B cell (primary cell): ENCODE measurements at regions not wholly inside any gene's neighbourhood (a gene's known extent, or its start where the extent isn't known, plus 50 kb on each side); places are given as distances from the start of the nearest gene placed in this dataset.

Source experiments
- ATAC-seq: fragments of 200-7000 bp; cut with Tn5 transposase; one replicate; pipeline ENCODE4 v1.10.0; 2021; ENCODE audit warnings: low read depth, mild to moderate bottlenecking, moderate number of reproducible peaks, moderate library complexity
- CTCF ChIA-PET: fragments of 350-600 bp; sonication (Branson Sonifier 250); formaldehyde crosslinking; loops from one replicate; lab custom pipeline; 2021; ENCODE audit warnings: antibody characterized with exemption, inconsistent platforms; lab: Charles Lee
- POLR2A ChIA-PET: fragments of 350-600 bp; sonication (Branson Sonifier 250); formaldehyde crosslinking; loops from one replicate; lab custom pipeline; 2021; ENCODE audit warnings: antibody characterized with exemption; lab: Charles Lee
- DNase-seq: peaks from one replicate; pipeline ENCODE4 v3.0.0; 2013
- H2AFZ ChIP-seq: 2 replicates; pipeline ENCODE4 v1.6.1; 2012; ENCODE audit warnings: mild to moderate bottlenecking, low read depth, low read length; ENCODE audit not compliant: insufficient read depth, poor library complexity, severe bottlenecking
- H3K27ac ChIP-seq, 2 donors: 1 replicate in 1 of 2; 2 replicates in 1 of 2; pipeline ENCODE4 v1.5.1; 2012 to 2013; ENCODE audit warnings: low read length in 2 of 2, mild to moderate bottlenecking in 2 of 2, moderate library complexity in 1 of 2
- H3K27me3 ChIP-seq, 4 experiments: fragments of 200-600 bp in 1 of 4; sonication (generic) in 1 of 4; replicated peaks in 1 of 4; 1 replicate in 2 of 4; 2 replicates in 2 of 4; pipeline versions ENCODE4 v1.6.1 to v1.7.0; 2013 to 2016; ENCODE audit warnings: low read length in 3 of 4, mild to moderate bottlenecking in 2 of 4, mixed read lengths in 1 of 4, moderate library complexity in 1 of 4; ENCODE audit not compliant: insufficient read depth in 4 of 4, control insufficient read depth in 3 of 4; ENCODE audit errors: control extremely low read depth in 1 of 4
- H3K36me3 ChIP-seq, 2 experiments: replicated peaks in 1 of 2; 1 replicate in 1 of 2; 2 replicates in 1 of 2; pipeline versions ENCODE4 v1.6.1 to v1.7.1; 2013; ENCODE audit warnings: low read length in 1 of 2; ENCODE audit not compliant: insufficient read depth in 2 of 2, control insufficient read depth in 1 of 2; ENCODE audit errors: control extremely low read depth in 1 of 2, extremely low read depth in 1 of 2
- H3K4me1 ChIP-seq, 2 donors: fragments of 200-600 bp in 1 of 2; sonication (generic) in 1 of 2; 1 replicate in 1 of 2; 2 replicates in 1 of 2; pipeline versions ENCODE4 v1.5.1 to v1.6.1; 2013 to 2017; ENCODE audit warnings: low read length in 2 of 2; ENCODE audit not compliant: control insufficient read depth in 2 of 2, insufficient read depth in 2 of 2
- H3K4me2 ChIP-seq: replicated peaks from 2 replicates; pipeline ENCODE3; 2012; ENCODE audit warnings: mild to moderate bottlenecking, low read depth, low read length; ENCODE audit not compliant: poor library complexity, severe bottlenecking
- H3K4me3 ChIP-seq, 5 experiments: fragments of 200-600 bp in 1 of 5; sonication (generic) in 1 of 5; 1 replicate in 3 of 5; 2 replicates in 2 of 5; pipeline versions ENCODE4 v1.5.1 to v1.7.0; 2011 to 2016; ENCODE audit warnings: low read length in 4 of 5, mild to moderate bottlenecking in 4 of 5, low read depth in 2 of 5, control low read depth in 1 of 5, moderate library complexity in 1 of 5; ENCODE audit not compliant: insufficient read depth in 1 of 5; ENCODE audit errors: control extremely low read depth in 1 of 5, extremely low read depth in 1 of 5
- H3K79me2 ChIP-seq: fragments of 200-600 bp; sonication (generic); one replicate; pipeline ENCODE4 v1.6.0; 2016; ENCODE audit warnings: low read length; ENCODE audit not compliant: control insufficient read depth, insufficient read depth
- H3K9ac ChIP-seq: fragments of 200-600 bp; sonication (generic); 2 replicates; pipeline ENCODE4 v1.6.1; 2017; ENCODE audit warnings: mild to moderate bottlenecking, low read length, moderate library complexity
- H3K9me3 ChIP-seq, 3 donors: one replicate each; pipeline versions ENCODE4 v1.6.1 to v1.7.1; 2013; ENCODE audit warnings: low read length in 2 of 3; ENCODE audit not compliant: control insufficient read depth in 2 of 3, insufficient read depth in 1 of 3; ENCODE audit errors: control extremely low read depth in 1 of 3
- H4K20me1 ChIP-seq: 2 replicates; pipeline ENCODE4 v1.6.0; 2012; ENCODE audit warnings: mild to moderate bottlenecking, low read length; ENCODE audit not compliant: insufficient read depth, control insufficient read depth, poor library complexity, severe bottlenecking
- H3K27ac Mint-ChIP-seq: one replicate; pipeline ENCODE4 v1.8.0; 2021; ENCODE audit warnings: mixed read lengths
- H3K27me3 Mint-ChIP-seq: one replicate; pipeline ENCODE4 v1.8.0; 2021; ENCODE audit warnings: mixed read lengths
- H3K4me1 Mint-ChIP-seq: one replicate; pipeline ENCODE4 v1.8.0; 2021; ENCODE audit warnings: mixed read lengths
- H3K4me3 Mint-ChIP-seq: one replicate; pipeline ENCODE4 v1.8.0; 2021; ENCODE audit warnings: mixed read lengths
- H3K9me3 Mint-ChIP-seq: one replicate; pipeline ENCODE4 v1.8.0; 2022; ENCODE audit warnings: mixed read lengths; ENCODE audit not compliant: insufficient read depth
- EZH2 ChIP-seq: IDR thresholded peaks from 2 replicates; pipeline ENCODE4 v1.6.1; 2012; ENCODE audit warnings: borderline replicate concordance, low read depth, mild to moderate bottlenecking, moderate library complexity, low read length; ENCODE audit not compliant: insufficient read depth, poor library complexity, severe bottlenecking
- WGBS: methylation state at CpG from one replicate; pipeline ENCODE4 v1.1.5; 2013; ENCODE audit warnings: missing lambda C conversion rate; ENCODE audit not compliant: insufficient coverage; 5-methylcytosine and 5-hydroxymethylcytosine counted together
- intact Hi-C: fragments of 100-400 bp; cut with micrococcal nuclease; formaldehyde crosslinking; loops from one replicate; pipeline ENCODE4 v1.10.0; 2022
- TF ChIP-seq, protein P1 (sequence below): fragments of 200-600 bp; IDR thresholded peaks from one replicate; pipeline ENCODE4 v1.8.0; 2022; ENCODE audit warnings: antibody characterized with exemption, mild to moderate bottlenecking

DNA sequence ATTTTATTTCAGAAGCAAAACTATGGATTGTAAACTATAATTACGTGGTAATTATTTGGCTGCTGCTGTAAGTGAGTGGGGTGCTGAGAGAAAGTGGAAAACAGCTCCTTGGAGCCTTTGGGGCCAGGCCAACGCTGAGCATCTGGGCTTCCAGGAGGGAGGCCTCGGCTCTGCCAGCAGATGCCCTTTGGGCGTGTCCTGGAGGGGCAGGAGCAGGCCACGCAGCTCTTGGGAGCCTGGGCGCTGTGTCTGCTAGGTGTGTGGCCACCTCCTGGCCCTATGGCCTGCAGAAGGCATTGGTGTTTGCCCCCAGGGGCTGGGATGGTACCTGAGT, 423.3 kb downstream of the GLRX3 start:
- no peak overlapping the region for H3K4me2 ChIP-seq
- no peaks in the 10 kb centered on the region for H3K36me3 ChIP-seq
- H2AFZ ChIP-seq: no peak overlapping the region
- Mint-ChIP-seq H3K4me1 (no peaks in the 10 kb centered on the region), H3K27ac (no peak overlapping the region), H3K9me3 (peaks cover 2% of the 10 kb centered on the region), H3K27me3 (no peaks in the 10 kb centered on the region), H3K4me3 (no peak overlapping the region)
- peaks cover 0 to 26% (median 0%) of the 10 kb centered on the region in 3 donors for H3K9me3 ChIP-seq
- no peak overlapping the region for H3K27ac ChIP-seq
- no peaks in the 10 kb centered on the region for H3K4me1 ChIP-seq
- no peaks in the 10 kb centered on the region for H3K27me3 ChIP-seq
- POLR2A ChIA-PET: no interaction called here
- TF ChIP-seq EZH2: no peak
- TF ChIP-seq, protein P1, sequence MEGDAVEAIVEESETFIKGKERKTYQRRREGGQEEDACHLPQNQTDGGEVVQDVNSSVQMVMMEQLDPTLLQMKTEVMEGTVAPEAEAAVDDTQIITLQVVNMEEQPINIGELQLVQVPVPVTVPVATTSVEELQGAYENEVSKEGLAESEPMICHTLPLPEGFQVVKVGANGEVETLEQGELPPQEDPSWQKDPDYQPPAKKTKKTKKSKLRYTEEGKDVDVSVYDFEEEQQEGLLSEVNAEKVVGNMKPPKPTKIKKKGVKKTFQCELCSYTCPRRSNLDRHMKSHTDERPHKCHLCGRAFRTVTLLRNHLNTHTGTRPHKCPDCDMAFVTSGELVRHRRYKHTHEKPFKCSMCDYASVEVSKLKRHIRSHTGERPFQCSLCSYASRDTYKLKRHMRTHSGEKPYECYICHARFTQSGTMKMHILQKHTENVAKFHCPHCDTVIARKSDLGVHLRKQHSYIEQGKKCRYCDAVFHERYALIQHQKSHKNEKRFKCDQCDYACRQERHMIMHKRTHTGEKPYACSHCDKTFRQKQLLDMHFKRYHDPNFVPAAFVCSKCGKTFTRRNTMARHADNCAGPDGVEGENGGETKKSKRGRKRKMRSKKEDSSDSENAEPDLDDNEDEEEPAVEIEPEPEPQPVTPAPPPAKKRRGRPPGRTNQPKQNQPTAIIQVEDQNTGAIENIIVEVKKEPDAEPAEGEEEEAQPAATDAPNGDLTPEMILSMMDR: no peak
- H3K9ac ChIP-seq: no peak overlapping the region
- DNase-seq: no peak
- H4K20me1 ChIP-seq: no peaks in the 10 kb centered on the region
- H3K79me2 ChIP-seq: no peaks in the 10 kb centered on the region
- CTCF ChIA-PET: no interaction called here
- intact Hi-C loops: no loop called here
- no peak overlapping the region for H3K4me3 ChIP-seq
- no peak for ATAC-seq
- 85% methylated on average over 6 of the region's 6 CpGs for WGBS

- intact Hi-C loops: no loop called here
- Mint-ChIP-seq H3K9me3 (peaks cover 2% of the 10 kb centered on the region), H3K27me3 (no peaks in the 10 kb centered on the region), H3K27ac (no peak overlapping the region), H3K4me3 (no peak overlapping the region), H3K4me1 (no peaks in the 10 kb centered on the region)
- Histone ChIP-seq H3K36me3 (no peaks in the 10 kb centered on the region), H3K4me2 (no peak overlapping the region), H3K4me3 (no peak overlapping the region), H3K27me3 (no peaks in the 10 kb centered on the region), H3K9ac (no peak overlapping the region), H3K4me1 (no peaks in the 10 kb centered on the region), H4K20me1 (no peaks in the 10 kb centered on the region), H3K9me3 (peaks cover 0 to 24% (median 0%) of the 10 kb centered on the region in 3 donors), H3K79me2 (no peaks in the 10 kb centered on the region), H2AFZ (no peak overlapping the region), H3K27ac (no peak overlapping the region)
- no peak for TF ChIP-seq EZH2
- TF ChIP-seq, protein P1: no peak
- DNase-seq (no peak), ATAC-seq (no peak)
- ChIA-PET CTCF (no interaction called here), POLR2A (no interaction called here)
- 96% methylated on average over 10 of the region's 12 CpGs for WGBS
Observed at GRCh38 chr10:130560116-130560515, 423.9 kb downstream of the GLRX3 start.
